Heart right ventricle (tissue), 16 donors: ENCODE measurements at regions not wholly inside any gene's neighbourhood (a gene's known extent, or its start where the extent isn't known, plus 50 kb on each side); places are given as distances from the start of the nearest gene placed in this dataset.

ENCODE experiments used
- ATAC-seq, 8 donors: fragments of 200-7000 bp; cut with Tn5 transposase; one replicate each; pipeline ENCODE4 v1.9.1; 2020; ENCODE audit warnings: mild to moderate bottlenecking in 8 of 8, moderate library complexity in 8 of 8, moderate number of reproducible peaks in 1 of 8
- DNase-seq, 2 donors: peaks; one replicate each; pipeline ENCODE4 v3.0.0-alpha.2; 2020
- H3K27ac ChIP-seq, 10 donors: fragments of 200-600 bp; sonication (generic) in 2 of 10; one replicate each; pipeline versions ENCODE4 v1.5.0 to v1.8.0; 2020 to 2022; ENCODE audit warnings: mild to moderate bottlenecking in 3 of 10
- H3K27me3 ChIP-seq, 7 donors: fragments of 200-600 bp; one replicate each; pipeline ENCODE4 v1.8.0; 2021 to 2022; ENCODE audit warnings: mild to moderate bottlenecking in 2 of 7
- H3K36me3 ChIP-seq, 9 donors: fragments of 200-600 bp; sonication (generic) in 1 of 9; one replicate each; pipeline versions ENCODE4 v1.5.0 to v1.8.0; 2020 to 2022; ENCODE audit warnings: mild to moderate bottlenecking in 2 of 9
- H3K4me1 ChIP-seq, 9 donors: fragments of 200-600 bp; sonication (generic) in 1 of 9; one replicate each; pipeline versions ENCODE4 v1.5.0 to v1.8.0; 2020 to 2022; ENCODE audit warnings: mild to moderate bottlenecking in 4 of 9
- H3K4me3 ChIP-seq, 10 donors: fragments of 200-600 bp; sonication (generic) in 2 of 10; one replicate each; pipeline versions ENCODE4 v1.5.0 to v1.8.0; 2020 to 2022; ENCODE audit warnings: mild to moderate bottlenecking in 7 of 10, moderate library complexity in 2 of 10
- H3K9me3 ChIP-seq, 11 donors: fragments of 200-600 bp in 10 of 11; sonication (generic) in 2 of 11; one replicate each; pipeline versions ENCODE4 v1.5.0 to v1.8.0; 2013 to 2022; ENCODE audit warnings: mild to moderate bottlenecking in 2 of 11, control low read depth in 1 of 11, moderate library complexity in 1 of 11
- WGBS, 2 donors: extraction: QIAGEN DNeasy Blood & Tissue Kit; methylation state at CpG; one replicate each; pipeline ENCODE4 v1.1.7; 2013; ENCODE audit warnings: inconsistent platforms in 1 of 2; 5-methylcytosine and 5-hydroxymethylcytosine counted together
- intact Hi-C, 10 donors: fragments of 100-400 bp; cut with DNase I; formaldehyde crosslinking; loops; one replicate each; pipeline versions ENCODE4 v1.11.1 to v1.14.2; 2022
- TF ChIP-seq, protein P1 (sequence below), 9 donors: fragments of 200-600 bp; sonication (generic) in 2 of 9; IDR thresholded peaks; one replicate each; pipeline versions ENCODE4 v1.5.0 to v1.8.0; 2021 to 2022; ENCODE audit warnings: antibody characterized with exemption in 9 of 9, mild to moderate bottlenecking in 5 of 9, moderate library complexity in 1 of 9
- donor health status: Arrhythmogenic right ventricular cardiomyopathy.
- donor health status: ischemic (EF 13 %, LVEDD 7.1; RV severe dilation, severe dysfunction).
- donor health status: healthy with polysubstance abuse.
- donor health status: DM: no; HTN: yes; CAD: no.
- donor health status: DM: no; HTN: no; CAD: no.
- donor health status: ischemic (EF 25% LVEDD 6.9; RV normal size, moderate dysfunction).
- donor health status: ischemic (EF 25% LVEDD 5.7; RV mildly dilated, moderate dysfunction).
- donor health status: healthy.
- donor health status: DM: yes; HTN: yes; CAD: no.
- donor health status: Ischemic cardiomyopathy.
- donor health status: ischemic (EF 35%, LVEDD 5.7; RV mildly dilated, moderate dysfunction).
- donor health status: nonischemic (EF 11% LVEDD 7.7; RV severe dilation, severe dysfunction).
- donor health status: DM: yes; HTN: yes; CAD: no.
- donor health status: PGD.
- donor health status: ischemic (EF 29% LVEDD 5.4; RV normal size, mild dysfunction).
- donor health status: nonischemic (EF 23%, LVEDD 6.1; RV moderate dilation, normal function).

- TF ChIP-seq, protein P1, sequence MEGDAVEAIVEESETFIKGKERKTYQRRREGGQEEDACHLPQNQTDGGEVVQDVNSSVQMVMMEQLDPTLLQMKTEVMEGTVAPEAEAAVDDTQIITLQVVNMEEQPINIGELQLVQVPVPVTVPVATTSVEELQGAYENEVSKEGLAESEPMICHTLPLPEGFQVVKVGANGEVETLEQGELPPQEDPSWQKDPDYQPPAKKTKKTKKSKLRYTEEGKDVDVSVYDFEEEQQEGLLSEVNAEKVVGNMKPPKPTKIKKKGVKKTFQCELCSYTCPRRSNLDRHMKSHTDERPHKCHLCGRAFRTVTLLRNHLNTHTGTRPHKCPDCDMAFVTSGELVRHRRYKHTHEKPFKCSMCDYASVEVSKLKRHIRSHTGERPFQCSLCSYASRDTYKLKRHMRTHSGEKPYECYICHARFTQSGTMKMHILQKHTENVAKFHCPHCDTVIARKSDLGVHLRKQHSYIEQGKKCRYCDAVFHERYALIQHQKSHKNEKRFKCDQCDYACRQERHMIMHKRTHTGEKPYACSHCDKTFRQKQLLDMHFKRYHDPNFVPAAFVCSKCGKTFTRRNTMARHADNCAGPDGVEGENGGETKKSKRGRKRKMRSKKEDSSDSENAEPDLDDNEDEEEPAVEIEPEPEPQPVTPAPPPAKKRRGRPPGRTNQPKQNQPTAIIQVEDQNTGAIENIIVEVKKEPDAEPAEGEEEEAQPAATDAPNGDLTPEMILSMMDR (IDR thresholded peaks at IDR 0.05) = no peak
- Histone ChIP-seq H3K4me1 (no peaks in the 10 kb centered on the region), H3K9me3 (no peaks in the 10 kb centered on the region), H3K36me3 (peaks cover 0 to 100% (median 26%) of the 10 kb centered on the region in 9 donors), H3K4me3 (no peak overlapping the region), H3K27ac (no peak overlapping the region), H3K27me3 (no peaks in the 10 kb centered on the region)
- intact Hi-C loops = no loop called here
- ATAC-seq (no peak), DNase-seq (no peak)
- 90 to 91% methylated on average over 8 of the region's 8 CpGs for WGBS, 2 donors
These were observed 258.1 kb downstream of the UTRN start for GRCh38 chr6:144543006-144543871.

DNA sequence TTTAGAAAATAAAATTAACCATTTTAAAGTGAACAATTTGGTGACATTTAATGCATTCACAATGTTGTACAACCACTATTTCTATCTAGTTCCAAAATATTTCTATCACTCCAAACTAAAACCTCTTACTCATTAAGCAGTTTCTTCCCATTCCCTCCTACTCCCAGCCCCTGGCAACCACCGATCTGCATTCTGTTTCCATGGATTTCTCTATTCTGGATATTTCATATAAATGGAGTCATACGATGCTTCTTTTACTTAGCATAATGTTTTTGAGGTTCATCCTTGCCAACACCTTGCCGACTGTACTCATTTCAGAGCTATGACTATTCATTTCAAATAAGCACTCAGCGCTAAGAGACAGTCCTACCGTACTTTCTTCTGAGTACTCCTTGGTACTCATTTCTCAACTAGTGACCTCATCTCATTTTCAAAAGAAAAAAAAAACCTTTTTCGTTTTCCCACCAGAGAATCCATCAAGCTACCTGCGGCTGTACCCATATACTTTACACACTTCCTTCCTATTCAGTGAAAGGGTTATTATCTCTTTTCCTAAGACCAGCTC is 259.2 kb downstream of the UTRN start:
- no peak overlapping the region for H3K4me3 ChIP-seq
- no peak overlapping the region for H3K27ac ChIP-seq
- TF ChIP-seq, protein P1 (IDR thresholded peaks at IDR 0.05) = no peak
- H3K9me3 ChIP-seq = no peaks in the 10 kb centered on the region
- DNase-seq (no peak), ATAC-seq (no peak)
- H3K27me3 ChIP-seq = no peaks in the 10 kb centered on the region
- H3K36me3 ChIP-seq = peaks cover 0 to 100% (median 37%) of the 10 kb centered on the region in 9 donors
- 96 to 98% methylated on average over 7 of the region's 7 CpGs for WGBS, 2 donors
- H3K4me1 ChIP-seq = no peaks in the 10 kb centered on the region
- intact Hi-C loops = no loop called here

DNA sequence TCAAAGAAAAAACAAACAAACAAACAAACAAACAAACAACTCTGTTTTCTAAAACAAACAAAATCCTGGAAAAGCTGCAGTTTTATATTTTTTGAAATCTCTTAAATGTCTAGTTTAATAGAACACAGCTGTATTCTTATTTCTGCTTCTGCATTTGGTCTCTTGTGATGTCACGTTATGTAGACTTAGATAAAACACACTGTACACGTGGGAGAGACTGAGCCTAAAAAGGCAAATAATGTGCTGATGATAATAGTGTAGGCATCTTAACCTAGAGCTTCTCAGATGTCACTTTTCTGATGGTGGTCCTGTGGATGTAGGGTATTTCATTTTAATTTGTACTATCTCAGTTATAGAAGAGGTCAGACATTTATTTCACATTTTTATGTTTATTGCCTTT is 261.7 kb downstream of the UTRN start:
- H3K4me3 ChIP-seq = no peak overlapping the region
- H3K9me3 ChIP-seq = no peaks in the 10 kb centered on the region
- no peak overlapping the region for H3K27ac ChIP-seq
- no peaks in the 10 kb centered on the region for H3K4me1 ChIP-seq
- TF ChIP-seq, protein P1 (IDR thresholded peaks at IDR 0.05) = no peak
- H3K27me3 ChIP-seq = no peaks in the 10 kb centered on the region
- peaks cover 0 to 100% (median 48%) of the 10 kb centered on the region in 9 donors for H3K36me3 ChIP-seq
- WGBS, 2 donors = 55 to 70% methylated on average over 2 of the region's 2 CpGs
- DNase-seq (no peak), ATAC-seq (no peak)
- intact Hi-C loops = no loop called here

- no peak overlapping the region for H3K4me3 ChIP-seq
- H3K27ac ChIP-seq = no peak overlapping the region
- no peaks in the 10 kb centered on the region for H3K27me3 ChIP-seq
- ATAC-seq = no peak
- WGBS, 2 donors = 75 to 77% methylated on average over 1 of the region's 1 CpG
- no peak for DNase-seq
- TF ChIP-seq, protein P1 (IDR thresholded peaks at IDR 0.05) = no peak
- peaks cover 0 to 100% (median 48%) of the 10 kb centered on the region in 9 donors for H3K36me3 ChIP-seq
- no peaks in the 10 kb centered on the region for H3K9me3 ChIP-seq
- no peaks in the 10 kb centered on the region for H3K4me1 ChIP-seq
- intact Hi-C loops = no loop called here
These were observed 262.3 kb downstream of the UTRN start for GRCh38 chr6:144547409-144547808.
